H1 (cell line): ENCODE measurements at regions not wholly inside any gene's neighbourhood (a gene's known extent, or its start where the extent isn't known, plus 50 kb on each side); places are given as distances from the start of the nearest gene placed in this dataset.

Source experiments
- CTCF ChIA-PET: fragments of 300-600 bp; sonication (Branson Sonifier 250); formaldehyde crosslinking; loops from one replicate; lab custom pipeline; 2021; ENCODE audit not compliant: partially characterized antibody; lab: Charles Lee
- POLR2A ChIA-PET: fragments of 300-600 bp; sonication (Branson Sonifier 250); formaldehyde crosslinking; loops from one replicate; lab custom pipeline; 2021; ENCODE audit warnings: inconsistent platforms; ENCODE audit not compliant: partially characterized antibody; lab: Charles Lee
- DNase-seq, 2 experiments: peaks; one replicate each; pipeline versions ENCODE4 v3.0.0 to v3.0.0-alpha.2; 2010 to 2022; ENCODE audit warnings: low spot score in 2 of 2, low read depth in 1 of 2, mixed read lengths in 1 of 2
- FAIRE-seq: peaks from 2 replicates; lab custom pipeline; 2011; peaks lifted over from hg19 to GRCh38; lab: Jason Lieb, UNC
- H2AFZ ChIP-seq: 2 replicates; pipeline ENCODE4 v1.8.1; 2012; ENCODE audit warnings: low read length, inconsistent platforms
- H2AK5ac ChIP-seq: 2 replicates; pipeline ENCODE4 v1.6.1; 2013; ENCODE audit warnings: low read depth, low read length
- H2BK120ac ChIP-seq: replicated peaks from 2 replicates; pipeline ENCODE3; 2013; ENCODE audit warnings: low read depth, low read length, inconsistent platforms
- H2BK12ac ChIP-seq: 2 replicates; pipeline ENCODE4 v1.6.1; 2013; ENCODE audit warnings: low read depth, low read length
- H2BK15ac ChIP-seq: 2 replicates; pipeline ENCODE4 v1.6.1; 2013; ENCODE audit warnings: low read length
- H2BK20ac ChIP-seq: 2 replicates; pipeline ENCODE4 v1.6.1; 2013; ENCODE audit warnings: low read length
- H2BK5ac ChIP-seq: 2 replicates; pipeline ENCODE4 v1.6.1; 2013; ENCODE audit warnings: low read depth, low read length
- H3K14ac ChIP-seq: 2 replicates; pipeline ENCODE4 v1.6.1; 2013; ENCODE audit warnings: inconsistent platforms; ENCODE audit not compliant: insufficient read length
- H3K18ac ChIP-seq: 2 replicates; pipeline ENCODE4 v1.6.1; 2013; ENCODE audit warnings: low read length; ENCODE audit errors: extremely low read depth
- H3K23ac ChIP-seq: 2 replicates; pipeline ENCODE4 v1.6.1; 2013; ENCODE audit warnings: inconsistent platforms; ENCODE audit not compliant: insufficient read length
- H3K23me2 ChIP-seq: 2 replicates; pipeline ENCODE4 v1.6.1; 2013; ENCODE audit warnings: low read depth, low read length
- H3K27ac ChIP-seq: 2 replicates; pipeline ENCODE4 v1.6.1; 2011; ENCODE audit warnings: low read depth, low read length, inconsistent platforms
- H3K27me3 ChIP-seq, 4 experiments: replicated peaks in 1 of 4; 1 replicate in 1 of 4; 2 replicates in 3 of 4; pipeline versions ENCODE4 v1.6.1 to v1.8.1; 2011 to 2013; ENCODE audit warnings: low read length in 3 of 4, mild to moderate bottlenecking in 3 of 4, inconsistent platforms in 2 of 4, mixed read lengths in 2 of 4, moderate library complexity in 1 of 4; ENCODE audit not compliant: control insufficient read depth in 3 of 4, insufficient read depth in 3 of 4; ENCODE audit errors: extremely low read depth in 1 of 4
- H3K36me3 ChIP-seq, 4 experiments: 2 replicates each; pipeline versions ENCODE4 v1.6.1 to v1.8.1; 2011 to 2013; ENCODE audit warnings: mild to moderate bottlenecking in 4 of 4, low read length in 3 of 4, moderate library complexity in 2 of 4, control low read depth in 1 of 4, inconsistent platforms in 1 of 4; ENCODE audit not compliant: insufficient read depth in 4 of 4, control insufficient read depth in 2 of 4
- H3K4ac ChIP-seq: replicated peaks from 2 replicates; pipeline ENCODE3; 2013; ENCODE audit warnings: low read length, low read depth, mixed read lengths, inconsistent platforms; ENCODE audit not compliant: insufficient read length
- H3K4me1 ChIP-seq, 4 experiments: replicated peaks in 1 of 4; 1 replicate in 1 of 4; 2 replicates in 3 of 4; pipeline versions ENCODE4 v1.6.1 to v1.8.1; 2011 to 2013; ENCODE audit warnings: low read length in 3 of 4, inconsistent platforms in 2 of 4, mixed read lengths in 1 of 4; ENCODE audit not compliant: insufficient read depth in 4 of 4, control insufficient read depth in 3 of 4
- H3K4me2 ChIP-seq, 2 experiments: 2 replicates each; pipeline versions ENCODE4 v1.6.1 to v1.8.1; 2011 to 2013; ENCODE audit warnings: low read depth in 2 of 2, low read length in 2 of 2, control low read depth in 1 of 2, inconsistent platforms in 1 of 2, mild to moderate bottlenecking in 1 of 2; ENCODE audit not compliant: insufficient read depth in 1 of 2
- H3K4me3 ChIP-seq, 4 experiments: fragments of 200-600, 300-600 bp in 1 of 4; sonication (generic), shearing (Covaris generic), sonication (Bioruptor Twin) in 1 of 4; 2 replicates each; pipeline versions ENCODE4 v1.5.1 to v1.8.1; 2011 to 2016; ENCODE audit warnings: low read length in 4 of 4, low read depth in 3 of 4, control low read depth in 2 of 4, inconsistent platforms in 2 of 4, mild to moderate bottlenecking in 2 of 4, mixed read lengths in 1 of 4, moderate library complexity in 1 of 4; ENCODE audit not compliant: insufficient read depth in 2 of 4; ENCODE audit errors: extremely low read depth in 1 of 4
- H3K56ac ChIP-seq: replicated peaks from 2 replicates; pipeline ENCODE3; 2013; ENCODE audit warnings: low read depth, mild to moderate bottlenecking, mixed read lengths, low read length, inconsistent platforms; ENCODE audit not compliant: insufficient read length
- H3K79me1 ChIP-seq: 2 replicates; pipeline ENCODE4 v1.6.1; 2013; ENCODE audit warnings: low read depth, low read length, control low read depth
- H3K79me2 ChIP-seq, 2 experiments: 2 replicates each; pipeline versions ENCODE4 v1.6.1 to v1.8.1; 2012 to 2013; ENCODE audit warnings: low read length in 2 of 2, mild to moderate bottlenecking in 2 of 2, inconsistent platforms in 1 of 2; ENCODE audit not compliant: insufficient read depth in 2 of 2, control insufficient read depth in 1 of 2
- H3K9ac ChIP-seq, 4 experiments: replicated peaks in 1 of 4; 1 replicate in 1 of 4; 2 replicates in 3 of 4; pipeline versions ENCODE4 v1.6.1 to v1.8.1; 2011 to 2013; ENCODE audit warnings: low read depth in 3 of 4, low read length in 3 of 4, control low read depth in 2 of 4, mild to moderate bottlenecking in 2 of 4, moderate library complexity in 2 of 4, inconsistent platforms in 1 of 4; ENCODE audit errors: extremely low read depth in 1 of 4
- H3K9me3 ChIP-seq, 2 experiments: 2 replicates each; pipeline versions ENCODE4 v1.6.1 to v1.8.1; 2012 to 2013; ENCODE audit warnings: mild to moderate bottlenecking in 2 of 2, moderate library complexity in 2 of 2, control low read depth in 1 of 2, inconsistent platforms in 1 of 2, low read depth in 1 of 2, low read length in 1 of 2, mixed read lengths in 1 of 2; ENCODE audit not compliant: insufficient read depth in 2 of 2
- H4K20me1 ChIP-seq, 2 experiments: replicated peaks in 1 of 2; 2 replicates each; pipeline versions ENCODE3 to v1.8.1; 2011 to 2013; ENCODE audit warnings: inconsistent platforms in 2 of 2, low read length in 2 of 2, mild to moderate bottlenecking in 1 of 2; ENCODE audit not compliant: insufficient read depth in 2 of 2, control insufficient read depth in 1 of 2
- H4K5ac ChIP-seq: 2 replicates; pipeline ENCODE4 v1.6.1; 2013; ENCODE audit warnings: low read length, low read depth, mixed read lengths, inconsistent platforms; ENCODE audit not compliant: insufficient read length
- H4K8ac ChIP-seq: 2 replicates; pipeline ENCODE4 v1.8.0; 2013; ENCODE audit warnings: mild to moderate bottlenecking, moderate library complexity, low read length, inconsistent platforms; ENCODE audit not compliant: insufficient read depth; ENCODE audit errors: extremely low read depth
- H4K91ac ChIP-seq: replicated peaks from 2 replicates; pipeline ENCODE3; 2013; ENCODE audit warnings: low read length, mixed read lengths, inconsistent platforms; ENCODE audit not compliant: insufficient read length
- BACH1 ChIP-seq: IDR thresholded peaks from 2 replicates; pipeline ENCODE4 v1.6.1; 2012; ENCODE audit warnings: low read length, improper control_type of control experiment
- BCL11A ChIP-seq, 2 experiments: IDR thresholded peaks; one replicate each; pipeline ENCODE4 v1.6.1; 2011; ENCODE audit warnings: low read depth in 2 of 2, low read length in 2 of 2, mild to moderate bottlenecking in 2 of 2
- CTBP2 ChIP-seq: IDR thresholded peaks from 2 replicates; pipeline ENCODE4 v1.7.0; 2011; ENCODE audit warnings: borderline replicate concordance, mild to moderate bottlenecking, moderate library complexity, mixed read lengths, low read length; ENCODE audit not compliant: insufficient read depth, insufficient read length
- EZH2 ChIP-seq: fragments of 200-600 bp; sonication (generic); IDR thresholded peaks from 2 replicates; pipeline ENCODE4 v1.7.1; 2012; ENCODE audit warnings: low read depth, mild to moderate bottlenecking, moderate library complexity, low read length, inconsistent platforms; ENCODE audit not compliant: severe bottlenecking
- JUN ChIP-seq: IDR thresholded peaks from 2 replicates; pipeline ENCODE4 v1.6.1; 2011; ENCODE audit warnings: low read depth, mild to moderate bottlenecking, improper control_type of control experiment, low read length
- KDM1A ChIP-seq: fragments of 200-600, 300-600 bp; sonication (generic); IDR thresholded peaks from 2 replicates; pipeline ENCODE4 v1.7.1; 2016; ENCODE audit warnings: mild to moderate bottlenecking, low read length, borderline replicate concordance
- NANOG ChIP-seq: IDR thresholded peaks from 2 replicates; pipeline ENCODE4 v1.6.1; 2011; ENCODE audit warnings: low read length, low read depth, mild to moderate bottlenecking, inconsistent platforms; ENCODE audit not compliant: insufficient read depth, poor library complexity, severe bottlenecking
- RXRA ChIP-seq: IDR thresholded peaks from 2 replicates; pipeline ENCODE4 v1.6.1; 2011; ENCODE audit warnings: low read depth, mild to moderate bottlenecking, low read length, moderate library complexity; ENCODE audit not compliant: insufficient read depth
- TEAD4 ChIP-seq: IDR thresholded peaks from 2 replicates; pipeline ENCODE4 v1.6.1; 2012; ENCODE audit warnings: low read depth, low read length, inconsistent platforms, mixed read lengths
- USF2 ChIP-seq: IDR thresholded peaks from 2 replicates; pipeline ENCODE4 v1.6.1; 2011; ENCODE audit warnings: low read length, improper control_type of control experiment
- ZNF274 ChIP-seq: IDR thresholded peaks from 2 replicates; pipeline ENCODE4 v1.7.0; 2012; ENCODE audit warnings: low read length, borderline replicate concordance; ENCODE audit errors: extremely low read depth
- WGBS, 2 experiments: shearing (Covaris generic) in 1 of 2; methylation state at CpG; one replicate each; pipeline versions ENCODE4 v1.1.6 to v1.1.7; 2013 to 2015; ENCODE audit warnings: low lambda C conversion rate in 2 of 2, mixed read lengths in 2 of 2, inconsistent platforms in 1 of 2, low coverage in 1 of 2, missing lambda C conversion rate in 1 of 2; ENCODE audit not compliant: insufficient replicate concordance in 2 of 2, insufficient coverage in 1 of 2, insufficient read length in 1 of 2; ENCODE audit errors: extremely low coverage in 1 of 2, missing lambda C conversion rate in 1 of 2; 5-methylcytosine and 5-hydroxymethylcytosine counted together
- TF ChIP-seq, protein P1 (sequence below): IDR thresholded peaks from 2 replicates; pipeline ENCODE4 v1.6.1; 2012; ENCODE audit warnings: low read length, inconsistent platforms

DNA sequence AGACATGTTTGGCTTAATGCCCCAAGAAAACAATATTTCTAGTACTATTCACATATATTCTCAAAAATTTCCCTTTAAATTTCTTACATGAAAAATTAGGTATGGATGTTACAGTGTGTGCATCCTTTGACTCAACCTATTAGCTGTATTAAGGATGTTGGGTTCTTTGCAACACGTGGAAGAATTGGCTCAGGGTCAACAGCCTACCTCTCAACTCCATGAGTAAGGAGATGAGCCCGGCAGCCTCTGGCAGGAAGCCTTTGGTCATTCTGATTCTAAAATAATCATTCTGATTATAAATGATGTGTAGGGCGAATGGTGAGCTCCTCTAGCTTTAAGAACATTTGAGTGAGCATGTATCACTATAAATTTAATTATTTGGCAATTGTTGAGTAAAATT lies 148.0 kb upstream of the WDFY3 start:
- ChIA-PET CTCF (interaction anchor here (0.7 to 1.1 kb wide), 2 partner anchors 182 to 615 kb away, joined by 3 read pairs; no protein-coding TSS in a partner anchor), POLR2A (no interaction called here)
- Histone ChIP-seq H2AK5ac (no peak overlapping the region), H2BK20ac (no peak overlapping the region), H3K4me2 (no peak overlapping the region), H3K36me3 (no peaks in the 10 kb centered on the region), H4K8ac (no peak overlapping the region), H2BK120ac (no peak overlapping the region), H3K4ac (no peak overlapping the region), H3K27me3 (no peaks in the 10 kb centered on the region), H3K9me3 (no peaks in the 10 kb centered on the region), H3K23ac (no peak overlapping the region), H2BK15ac (no peak overlapping the region), H3K79me1 (no peaks in the 10 kb centered on the region), H2BK5ac (no peak overlapping the region), H4K20me1 (no peaks in the 10 kb centered on the region), H3K79me2 (no peaks in the 10 kb centered on the region), H3K4me1 (no peaks in the 10 kb centered on the region), H4K5ac (no peak overlapping the region), H2AFZ (no peak overlapping the region), H3K27ac (no peak overlapping the region), H4K91ac (no peak overlapping the region), H3K4me3 (no peak overlapping the region), H3K9ac (no peak overlapping the region), H2BK12ac (no peak overlapping the region), H3K23me2 (no peaks in the 10 kb centered on the region), H3K56ac (no peak overlapping the region), H3K18ac (no peak overlapping the region), H3K14ac (no peak overlapping the region)
- no peak for FAIRE-seq
- DNase-seq: no peak
- WGBS, 2 experiments: 89% methylated on average over 3 of the region's 3 CpGs; no CpG with 5 or more reads in 1 of the 2 experiments
- TF ChIP-seq CTBP2 (no peak), USF2 (no peak), KDM1A (no peak), TEAD4 (no peak), RXRA (no peak), EZH2 (no peak), BACH1 (no peak), BCL11A (IDR thresholded peaks at IDR 0.05; ENCODE audit: low read depth in 2 of 2, low read length in 2 of 2) (no peak), NANOG (no peak), ZNF274 (no peak), JUN (no peak)
- TF ChIP-seq, protein P1, sequence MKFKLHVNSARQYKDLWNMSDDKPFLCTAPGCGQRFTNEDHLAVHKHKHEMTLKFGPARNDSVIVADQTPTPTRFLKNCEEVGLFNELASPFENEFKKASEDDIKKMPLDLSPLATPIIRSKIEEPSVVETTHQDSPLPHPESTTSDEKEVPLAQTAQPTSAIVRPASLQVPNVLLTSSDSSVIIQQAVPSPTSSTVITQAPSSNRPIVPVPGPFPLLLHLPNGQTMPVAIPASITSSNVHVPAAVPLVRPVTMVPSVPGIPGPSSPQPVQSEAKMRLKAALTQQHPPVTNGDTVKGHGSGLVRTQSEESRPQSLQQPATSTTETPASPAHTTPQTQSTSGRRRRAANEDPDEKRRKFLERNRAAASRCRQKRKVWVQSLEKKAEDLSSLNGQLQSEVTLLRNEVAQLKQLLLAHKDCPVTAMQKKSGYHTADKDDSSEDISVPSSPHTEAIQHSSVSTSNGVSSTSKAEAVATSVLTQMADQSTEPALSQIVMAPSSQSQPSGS: no peak
